ENCODE measurements at regions not wholly inside any gene's neighbourhood (a gene's known extent, or its start where the extent isn't known, plus 50 kb on each side); places are given as distances from the start of the nearest gene placed in this dataset.
"Not testable (repeated sequence)": the region's sequence is repeated elsewhere in the genome, so short reads cannot be mapped to it uniquely, and the experiment has no call there.

- ChIA-PET POLR2A (no interaction called here), CTCF (ENCODE audit: low intra/inter-chr PET ratio, low total read pairs) (no interaction called here)
- H3K27ac ChIP-seq (ENCODE audit: extremely low read length, insufficient read depth, low read length), result no peak overlapping the region
- in situ Hi-C loops (cut with HindIII; ENCODE audit: extremely low pct_ligation_motif_present, low pct_unique_long_range_greater_than_20kb) (no loop called here), intact Hi-C loops (cut with micrococcal nuclease; ENCODE audit: unreplicated experiment) (no loop called here)
- H3K4me2 ChIP-seq (ENCODE audit: low read depth, low read length), result no peak overlapping the region
- no peaks in the 10 kb centered on the region for H3K4me1 ChIP-seq (ENCODE audit: insufficient read depth, low read length)
- no peak overlapping the region for H2AFZ ChIP-seq (ENCODE audit: low read length)
- no TSS peak for BruUV-seq (replicated peaks)
- no peaks in the 10 kb centered on the region for H3K9me3 ChIP-seq (ENCODE audit: low read length)
- no peak overlapping the region for H3K9ac ChIP-seq (ENCODE audit: insufficient read depth, low read depth, low read length)
- H3K27me3 ChIP-seq (ENCODE audit: control insufficient read depth in 1 of 2, insufficient read depth in 2 of 2, low read length in 2 of 2), result no peaks in the 10 kb centered on the region
- 50% methylated on average over 4 of the region's 4 CpGs for WGBS (ENCODE audit: low lambda C conversion rate)
- H3K36me3 ChIP-seq (replicated peaks in 1 of 2; ENCODE audit: control insufficient read depth in 1 of 2, insufficient read depth in 2 of 2, low read length in 2 of 2), result no peaks in the 10 kb centered on the region
- no peaks in the 10 kb centered on the region for H3K79me2 ChIP-seq (ENCODE audit: insufficient read depth, low read length)
- DNase-seq (ENCODE audit: low spot score) (no peak), FAIRE-seq (no peak), ATAC-seq (no peak)
- H3K4me3 ChIP-seq (replicated peaks in 1 of 3; ENCODE audit: insufficient read depth in 1 of 3, low read depth in 2 of 3, low read length in 3 of 3), result no peak overlapping the region
- H4K20me1 ChIP-seq (ENCODE audit: insufficient read depth, low read length), result no peaks in the 10 kb centered on the region
- TF ChIP-seq ZNF550 (CRISPR knock-in tag; IDR thresholded peaks at IDR 0.05; ENCODE audit: borderline replicate concordance) (no peak), LCORL (IDR thresholded peaks at IDR 0.05) (no peak), LCORL (CRISPR knock-in tag; IDR thresholded peaks at IDR 0.05) (no peak), NFE2L1 (CRISPR knock-in tag; IDR thresholded peaks at IDR 0.05; ENCODE audit: borderline replicate concordance) (no peak), ETV6 (CRISPR knock-in tag; conservative IDR thresholded peaks at IDR 0.05) (no peak), ZNF839 (CRISPR knock-in tag; IDR thresholded peaks at IDR 0.05; ENCODE audit: borderline replicate concordance) (no peak), SIX1 (CRISPR knock-in tag; IDR thresholded peaks at IDR 0.05; ENCODE audit: borderline replicate concordance) (no peak), ZBTB1 (CRISPR knock-in tag; IDR thresholded peaks at IDR 0.05; ENCODE audit: borderline replicate concordance) (no peak)
Measured at GRCh38 chr14:34275078-34275477, 187.0 kb downstream of the SPTSSA start.

- H3K9ac ChIP-seq (ENCODE audit: insufficient read depth, low read depth, low read length); H3K9me3 ChIP-seq (ENCODE audit: low read length); intact Hi-C loops (cut with micrococcal nuclease; ENCODE audit: unreplicated experiment); H3K27ac ChIP-seq (ENCODE audit: extremely low read length, insufficient read depth, low read length); H2AFZ ChIP-seq (ENCODE audit: low read length); DNase-seq (ENCODE audit: low spot score); FAIRE-seq; H3K4me1 ChIP-seq (ENCODE audit: insufficient read depth, low read length); H4K20me1 ChIP-seq (ENCODE audit: insufficient read depth, low read length); POLR2A ChIA-PET; H3K79me2 ChIP-seq (ENCODE audit: insufficient read depth, low read length); in situ Hi-C loops (cut with HindIII; ENCODE audit: extremely low pct_ligation_motif_present, low pct_unique_long_range_greater_than_20kb); H3K4me3 ChIP-seq (replicated peaks in 1 of 3; ENCODE audit: insufficient read depth in 1 of 3, low read depth in 2 of 3, low read length in 3 of 3); CTCF ChIA-PET (ENCODE audit: low intra/inter-chr PET ratio, low total read pairs); ATAC-seq; BruUV-seq (replicated peaks); H3K27me3 ChIP-seq (ENCODE audit: control insufficient read depth in 1 of 2, insufficient read depth in 2 of 2, low read length in 2 of 2); H3K4me2 ChIP-seq (ENCODE audit: low read depth, low read length); H3K36me3 ChIP-seq (replicated peaks in 1 of 2; ENCODE audit: control insufficient read depth in 1 of 2, insufficient read depth in 2 of 2, low read length in 2 of 2): not testable (repeated sequence)
- 34% methylated on average over 4 of the region's 4 CpGs for WGBS (ENCODE audit: low lambda C conversion rate)
Measured at GRCh38 chr14:34273716-34274115, 188.3 kb downstream of the SPTSSA start.

Measured in HepG2 (cell line).